NOMO-1 treated with DMSO at 0.1 percent for 48 hours (cell line): ENCODE measurements at regions not wholly inside any gene's neighbourhood (a gene's known extent, or its start where the extent isn't known, plus 50 kb on each side); places are given as distances from the start of the nearest gene placed in this dataset.

Experiments used
- DNase-seq: peaks from one replicate; lab custom pipeline; 2025; ENCODE audit not compliant: unreplicated experiment; lab: John Stamatoyannopoulos, UW

DNA sequence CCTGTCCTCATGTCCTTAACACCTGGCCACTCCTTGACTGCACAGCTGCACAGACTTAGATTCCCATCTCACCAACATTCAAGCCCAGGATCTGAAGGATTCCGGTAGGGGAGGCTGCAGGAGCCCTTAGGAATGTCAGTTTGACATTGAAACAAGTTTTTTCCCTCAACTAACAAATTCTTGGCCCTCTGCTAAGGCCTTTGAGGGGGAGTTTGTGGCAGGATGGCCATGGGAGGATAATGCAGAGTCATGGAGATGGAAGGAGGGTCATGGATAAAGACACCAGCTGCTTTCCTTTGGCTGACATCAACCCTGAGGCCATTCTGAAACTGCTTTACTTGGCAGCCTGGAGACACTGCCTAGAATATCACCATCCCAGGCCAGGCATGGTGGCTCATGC, 63.4 kb upstream of the PPP2R5A start:
- DNase-seq, result no peak

DNA sequence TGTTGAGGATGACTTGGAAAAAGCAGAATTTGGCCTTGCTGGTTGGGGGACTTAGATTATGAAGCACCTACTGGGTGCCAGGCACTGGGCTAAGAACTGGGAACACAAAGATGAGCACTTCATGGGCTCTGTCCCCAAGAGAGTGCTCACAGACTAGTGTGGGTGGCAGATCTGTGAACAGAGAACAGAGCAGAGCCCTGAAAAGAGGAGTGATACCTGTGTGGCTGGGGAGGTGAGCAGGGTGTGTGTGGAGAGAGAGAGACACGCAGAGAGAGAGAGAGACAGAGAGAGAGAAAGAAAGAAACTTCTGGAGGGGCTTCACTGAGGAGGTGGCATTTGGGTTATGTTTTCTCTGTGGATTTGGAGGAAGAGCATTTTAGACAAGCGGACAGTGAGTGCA, 61.1 kb upstream of the PPP2R5A start:
- no peak for DNase-seq

DNA sequence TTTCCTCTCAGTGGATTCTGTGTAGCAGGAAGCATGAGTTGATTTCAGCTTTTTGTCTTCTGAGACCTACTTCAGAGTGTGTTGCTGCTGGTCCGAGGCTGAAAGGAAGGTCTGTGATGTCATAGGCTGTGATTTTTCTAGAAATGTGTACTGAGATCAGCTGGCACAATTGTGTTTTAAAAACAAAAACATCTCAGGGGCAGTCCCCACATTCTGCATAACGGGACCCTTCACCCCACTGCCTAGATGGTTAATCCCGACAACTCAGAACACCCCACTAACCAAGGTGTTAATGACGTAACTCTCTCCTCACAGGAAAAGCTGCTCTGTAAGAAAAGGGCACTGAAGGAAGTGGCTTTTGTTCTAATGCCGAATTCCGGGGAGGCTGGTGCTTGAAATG, 59.8 kb upstream of the PPP2R5A start:
- DNase-seq, result no peak

DNA sequence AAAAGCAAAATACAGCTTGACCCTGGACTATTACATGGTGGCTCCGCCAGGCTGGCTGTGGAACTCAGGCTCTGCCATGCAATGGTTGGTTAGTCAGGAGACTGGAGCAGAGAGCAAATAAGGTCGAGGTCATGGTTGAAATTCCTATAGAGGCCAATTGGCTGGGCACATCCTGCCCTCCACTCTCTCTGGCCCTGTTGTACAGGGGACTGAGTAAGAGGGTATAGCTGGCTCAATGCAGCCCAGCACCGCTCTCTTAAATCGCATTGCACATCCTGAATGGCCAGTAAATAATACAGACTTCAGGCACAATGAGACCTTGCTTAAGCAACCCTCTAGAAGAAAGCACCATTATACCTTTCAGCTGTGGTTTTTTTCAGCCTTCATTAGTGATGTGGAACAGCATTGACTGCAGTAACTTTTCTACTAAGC, 59.3 kb upstream of the PPP2R5A start:
- DNase-seq, result no peak

DNA sequence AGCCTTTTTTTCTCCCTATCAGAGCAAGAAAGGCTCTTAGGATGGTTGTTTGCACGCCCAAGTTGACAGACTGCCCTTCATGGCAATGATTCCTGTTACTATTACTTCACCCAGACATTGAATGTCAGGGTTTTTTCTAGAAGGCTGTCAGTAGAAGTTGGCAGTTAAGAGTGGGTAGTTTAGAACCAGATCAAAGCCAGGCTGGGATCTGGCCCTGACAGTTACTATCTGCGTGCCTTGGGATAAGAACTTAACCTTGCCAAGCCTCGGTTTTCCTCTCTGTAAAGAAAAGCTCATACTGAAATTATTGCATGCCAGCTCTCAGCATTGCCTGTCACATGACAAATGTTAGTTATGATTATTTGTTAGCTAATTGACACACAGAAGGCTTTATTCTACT, 58.7 kb upstream of the PPP2R5A start:
- DNase-seq, result no peak

DNA sequence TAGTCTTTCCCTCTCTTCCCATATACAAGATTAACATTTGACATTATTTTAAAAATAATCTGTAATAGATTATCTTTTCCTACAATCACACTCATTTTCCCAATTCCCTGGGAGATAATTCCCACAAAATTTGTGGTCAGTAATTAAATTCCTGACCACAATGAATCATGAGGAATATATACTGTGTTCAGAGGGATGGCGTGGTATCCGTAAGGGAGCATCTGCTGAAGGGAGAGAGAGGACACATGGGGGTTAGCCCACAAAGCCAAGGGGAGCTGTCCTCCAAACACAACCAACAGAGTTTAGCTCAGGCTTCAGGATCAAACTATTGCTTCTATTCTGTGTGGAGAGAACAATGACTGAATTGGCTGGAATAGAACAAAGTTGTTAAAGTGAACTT, 57.1 kb upstream of the PPP2R5A start:
- no peak for DNase-seq

DNA sequence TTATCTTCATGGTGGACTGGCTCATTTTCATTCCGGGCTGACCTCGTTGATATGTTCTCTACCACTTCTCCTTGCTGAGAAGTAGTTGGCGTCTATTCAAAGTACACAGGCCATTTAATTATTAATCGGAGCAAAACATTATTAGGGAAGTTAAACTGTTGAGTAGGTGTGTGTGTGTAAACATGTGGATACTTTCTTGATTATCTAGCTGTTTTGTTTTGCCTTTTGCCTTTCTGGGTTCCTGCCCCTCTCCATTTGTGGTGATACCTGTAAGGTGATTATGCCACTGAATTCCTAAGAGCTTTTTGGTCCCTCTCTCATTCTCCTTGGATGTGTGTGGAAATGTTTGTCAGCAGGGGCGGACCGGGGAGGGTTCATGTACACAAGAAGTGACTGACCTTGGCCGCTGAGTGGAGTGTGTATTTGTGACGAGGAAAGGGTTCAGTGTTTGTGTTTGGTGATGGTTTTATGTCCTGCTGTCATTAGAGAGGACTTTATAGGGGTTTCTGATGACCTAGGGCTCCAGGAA, 56.6 kb upstream of the PPP2R5A start:
- no peak for DNase-seq

DNA sequence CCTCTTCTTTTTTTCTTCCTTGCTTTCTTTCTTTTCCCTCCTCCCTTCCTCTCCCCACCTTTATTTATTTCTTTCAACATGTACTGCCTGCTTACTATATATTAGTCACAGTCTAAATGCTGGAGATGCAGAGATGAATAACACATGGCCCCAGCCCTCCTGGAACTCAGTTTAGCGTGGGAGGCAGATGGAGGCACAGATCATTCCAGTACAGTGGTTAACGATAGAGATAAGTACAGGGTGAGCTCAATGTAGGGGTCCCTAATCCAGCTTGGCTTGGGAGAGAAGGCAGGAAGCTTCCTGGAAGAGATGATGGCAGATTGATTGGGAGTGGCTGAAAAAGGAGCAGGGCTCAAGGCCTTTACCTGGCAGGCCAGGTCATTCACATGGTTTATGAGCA, 55.6 kb upstream of the PPP2R5A start:
- no peak for DNase-seq

DNA sequence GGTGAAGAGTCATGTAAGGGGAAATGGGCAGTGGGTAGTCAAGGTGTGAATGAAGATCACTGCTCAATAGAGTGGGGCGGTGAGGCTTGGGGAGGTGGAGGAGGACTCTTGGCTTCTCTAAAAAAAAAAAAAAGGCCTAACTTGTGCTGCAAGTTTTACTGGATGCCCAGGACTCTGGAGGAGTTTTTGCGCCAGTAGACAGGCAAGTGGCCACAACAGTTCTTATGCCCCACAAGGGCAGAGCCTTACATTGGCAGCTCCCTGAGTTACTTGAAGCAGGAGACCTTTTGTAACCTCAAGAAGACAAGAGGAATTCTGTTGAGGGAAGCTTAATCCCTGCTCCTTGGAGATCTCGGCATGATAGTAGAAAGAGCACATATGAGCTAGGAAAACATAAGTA, 54.9 kb upstream of the PPP2R5A start:
- DNase-seq, result no peak

DNA sequence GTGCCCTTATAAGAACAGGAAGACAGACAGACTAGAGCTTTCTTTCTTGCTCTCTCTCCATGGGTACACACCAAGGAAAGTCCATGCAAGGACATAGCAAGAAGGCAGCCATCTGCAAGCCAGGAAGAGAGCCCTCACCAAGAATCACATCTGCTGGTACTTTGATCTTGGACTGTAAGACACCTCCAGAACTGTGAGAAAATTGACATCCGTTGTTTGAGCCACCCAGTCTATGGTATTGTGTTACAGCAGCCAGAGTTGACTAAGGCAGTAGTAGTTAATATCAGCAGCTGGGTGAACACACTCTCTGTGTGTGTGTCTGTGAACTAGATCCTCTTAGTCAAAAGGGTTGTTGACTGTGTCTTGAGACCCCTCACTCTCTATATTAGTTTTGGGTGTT, 53.8 kb upstream of the PPP2R5A start:
- DNase-seq, result no peak

DNA sequence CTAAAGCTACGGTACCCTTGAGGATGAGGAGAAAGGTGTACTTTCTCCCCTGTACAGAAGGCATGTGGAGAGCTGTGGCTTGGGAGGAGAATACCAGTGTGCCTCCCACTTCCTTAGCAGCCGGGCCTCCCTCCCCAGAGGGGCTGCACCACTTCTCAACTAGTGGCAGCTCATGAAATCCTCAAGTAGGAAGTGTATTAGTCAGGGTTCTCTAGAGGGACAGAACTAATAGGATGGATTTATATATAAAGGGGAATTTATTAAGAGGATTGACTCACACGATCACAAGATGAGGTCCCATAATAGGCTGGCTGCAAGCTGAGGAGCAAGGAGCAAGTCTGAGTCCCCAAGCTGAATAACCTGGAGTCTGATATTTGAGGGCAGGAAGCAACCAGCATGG, 53.1 kb upstream of the PPP2R5A start:
- DNase-seq, result peak; percentile 30

DNA sequence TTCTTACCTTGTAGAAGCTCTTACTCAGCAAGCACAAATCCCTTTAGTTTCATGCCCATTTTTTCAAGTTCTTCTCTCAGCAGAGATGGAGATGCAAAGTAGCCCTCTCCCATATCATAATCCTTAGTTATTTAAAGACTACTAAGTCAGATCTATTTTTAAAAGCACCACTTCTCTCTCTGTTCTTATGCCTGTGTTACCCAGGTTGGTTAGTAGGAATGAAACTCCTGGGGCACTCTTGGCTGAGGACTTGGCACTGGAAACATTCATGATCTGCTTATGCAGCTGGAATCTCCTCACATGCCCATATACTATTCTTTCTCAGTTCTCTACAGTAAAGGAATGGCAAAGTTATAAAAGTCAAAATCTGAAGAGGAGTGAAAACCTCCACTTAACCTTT, 51.9 kb upstream of the PPP2R5A start:
- DNase-seq, result no peak

DNA sequence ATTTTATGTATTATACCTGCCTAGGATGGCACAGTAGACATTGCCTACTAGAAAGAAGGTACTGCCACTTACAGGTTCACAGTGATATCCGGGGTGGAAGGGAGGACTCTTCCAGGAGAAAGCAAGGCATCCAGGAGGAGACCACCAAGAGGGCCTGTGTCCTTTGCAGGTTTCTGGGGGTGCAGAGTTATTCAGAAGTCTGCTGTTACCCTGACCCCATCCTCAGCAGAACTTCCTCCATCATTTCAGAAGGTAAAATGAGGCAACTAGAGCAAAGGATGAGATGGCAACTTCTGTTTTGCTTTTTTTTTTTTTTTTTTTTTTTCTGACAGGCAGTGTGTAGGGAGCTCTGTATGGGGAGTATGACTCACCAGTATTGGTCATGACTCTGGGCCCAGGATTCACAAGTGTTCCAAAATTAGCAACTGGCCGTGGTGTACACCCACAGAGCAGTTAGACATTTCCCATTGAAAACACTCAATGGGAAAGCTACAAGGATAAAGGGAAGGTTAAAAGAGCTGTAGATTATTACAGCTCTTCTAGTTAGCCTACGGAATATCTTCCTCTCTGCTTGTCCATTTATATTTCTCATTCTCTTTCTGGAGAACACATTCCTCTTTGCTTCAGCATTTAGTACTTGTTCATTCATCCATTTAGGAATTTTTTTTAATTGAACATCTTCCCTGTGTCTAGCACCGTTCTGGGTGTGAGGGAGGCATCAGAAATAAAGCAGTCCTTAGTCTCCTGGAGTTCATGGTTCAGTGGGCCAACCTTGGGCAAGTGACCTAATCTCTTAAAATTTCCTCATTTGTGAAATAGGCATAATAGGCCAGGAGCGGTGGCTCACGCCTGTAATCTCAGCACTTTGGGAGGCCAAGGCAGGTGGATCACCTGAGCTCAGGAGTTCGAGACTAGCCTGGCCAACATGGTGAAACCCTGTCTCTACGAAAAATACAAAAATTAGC, 50.5 kb upstream of the PPP2R5A start:
- DNase-seq, result peak; percentile 92
